ENCODE measurements at regions not wholly inside any gene's neighbourhood (a gene's known extent, or its start where the extent isn't known, plus 50 kb on each side); places are given as distances from the start of the nearest gene placed in this dataset.

DNA sequence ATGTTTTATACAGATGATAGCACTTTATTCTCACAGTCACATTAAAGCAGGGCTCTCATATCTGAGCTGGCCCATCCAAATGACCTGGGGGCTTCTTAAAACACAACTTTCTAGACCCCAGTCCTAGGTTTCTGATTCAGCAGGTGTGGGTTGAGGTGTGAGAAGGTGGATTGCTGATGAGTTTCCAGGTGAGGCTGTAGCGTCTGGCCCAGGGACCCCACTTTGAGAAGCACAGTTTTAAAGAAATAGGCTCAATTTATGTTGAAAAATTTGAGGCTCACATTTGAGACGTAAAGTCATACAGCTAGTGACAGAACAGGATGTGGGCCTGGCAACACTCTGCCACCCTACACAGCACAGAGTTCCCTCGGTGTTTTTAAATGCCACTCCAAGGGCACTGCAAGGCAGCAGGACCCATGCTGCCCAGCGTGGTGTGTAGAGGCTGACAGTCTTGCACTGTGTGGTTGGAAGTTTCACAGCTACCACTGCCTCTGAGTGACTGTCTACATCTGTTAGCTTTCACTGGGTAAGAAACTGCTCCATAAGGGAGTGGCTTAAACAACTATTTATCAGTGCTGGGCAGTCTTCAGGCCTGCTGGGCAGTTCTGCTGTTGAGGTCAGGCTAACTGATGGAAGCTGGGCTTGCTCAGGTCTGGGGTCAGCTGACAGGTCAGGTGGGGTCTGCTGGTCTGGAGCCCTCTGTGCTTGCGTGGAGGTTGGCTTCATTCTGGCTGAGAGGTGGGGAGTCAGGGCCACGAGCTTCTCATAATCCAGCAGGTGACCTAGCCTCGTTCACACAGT lies 319.7 kb downstream of the CXCL12 start:
- Histone ChIP-seq H3K36me3 (ENCODE audit: control insufficient read depth in 2 of 2, extremely low read depth in 1 of 2, insufficient read depth in 2 of 2, low read length in 2 of 2) (no peaks in the 10 kb centered on the region), H3K4me3 (ENCODE audit: control insufficient read depth in 2 of 3, extremely low read depth in 1 of 3, insufficient read depth in 2 of 3, low read depth in 1 of 3, low read length in 3 of 3) (no peak overlapping the region), H3K9me3 (ENCODE audit: control insufficient read depth, low read depth, low read length) (no peaks in the 10 kb centered on the region), H3K27ac (ENCODE audit: control insufficient read depth, insufficient read depth, low read length) (no peak overlapping the region), H4K20me1 (ENCODE audit: control insufficient read depth, extremely low read depth, insufficient read depth, low read length) (no peaks in the 10 kb centered on the region), H2AFZ (ENCODE audit: control insufficient read depth, low read length) (no peak overlapping the region), H3K4me1 (ENCODE audit: control insufficient read depth, extremely low read depth, insufficient read depth, low read length) (no peaks in the 10 kb centered on the region), H3K79me2 (ENCODE audit: control insufficient read depth, insufficient read depth, low read length) (no peaks in the 10 kb centered on the region), H3K4me2 (ENCODE audit: control insufficient read depth, extremely low read depth, insufficient read depth, low read depth, low read length) (no peak overlapping the region), H3K27me3 (ENCODE audit: control insufficient read depth, extremely low read depth, insufficient read depth, low read length) (no peaks in the 10 kb centered on the region), H3K9me1 (ENCODE audit: control insufficient read depth, extremely low read depth, insufficient read depth, low read length) (no peaks in the 10 kb centered on the region), H3K9ac (ENCODE audit: control insufficient read depth, extremely low read depth, insufficient read depth, low read length) (no peak overlapping the region)
- FAIRE-seq (no peak), DNase-seq (ENCODE audit: low read depth, low spot score) (no peak)
- TF ChIP-seq, protein P1, sequence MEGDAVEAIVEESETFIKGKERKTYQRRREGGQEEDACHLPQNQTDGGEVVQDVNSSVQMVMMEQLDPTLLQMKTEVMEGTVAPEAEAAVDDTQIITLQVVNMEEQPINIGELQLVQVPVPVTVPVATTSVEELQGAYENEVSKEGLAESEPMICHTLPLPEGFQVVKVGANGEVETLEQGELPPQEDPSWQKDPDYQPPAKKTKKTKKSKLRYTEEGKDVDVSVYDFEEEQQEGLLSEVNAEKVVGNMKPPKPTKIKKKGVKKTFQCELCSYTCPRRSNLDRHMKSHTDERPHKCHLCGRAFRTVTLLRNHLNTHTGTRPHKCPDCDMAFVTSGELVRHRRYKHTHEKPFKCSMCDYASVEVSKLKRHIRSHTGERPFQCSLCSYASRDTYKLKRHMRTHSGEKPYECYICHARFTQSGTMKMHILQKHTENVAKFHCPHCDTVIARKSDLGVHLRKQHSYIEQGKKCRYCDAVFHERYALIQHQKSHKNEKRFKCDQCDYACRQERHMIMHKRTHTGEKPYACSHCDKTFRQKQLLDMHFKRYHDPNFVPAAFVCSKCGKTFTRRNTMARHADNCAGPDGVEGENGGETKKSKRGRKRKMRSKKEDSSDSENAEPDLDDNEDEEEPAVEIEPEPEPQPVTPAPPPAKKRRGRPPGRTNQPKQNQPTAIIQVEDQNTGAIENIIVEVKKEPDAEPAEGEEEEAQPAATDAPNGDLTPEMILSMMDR (optimal IDR thresholded peaks at IDR 0.05 in 1 of 3, IDR thresholded peaks at IDR 0.05 in 1 of 3, conservative IDR thresholded peaks at IDR 0.05 in 1 of 3; ENCODE audit: extremely low read depth in 1 of 3, insufficient read depth in 2 of 3, low read length in 3 of 3): no peak
- no peak for TF ChIP-seq EZH2 (IDR thresholded peaks at IDR 0.05; ENCODE audit: low read length)
- dilution Hi-C loops (cut with MboI; ENCODE audit: extremely low pct_ligation_motif_present, low sequenced_read_pairs): no loop called here

DNA sequence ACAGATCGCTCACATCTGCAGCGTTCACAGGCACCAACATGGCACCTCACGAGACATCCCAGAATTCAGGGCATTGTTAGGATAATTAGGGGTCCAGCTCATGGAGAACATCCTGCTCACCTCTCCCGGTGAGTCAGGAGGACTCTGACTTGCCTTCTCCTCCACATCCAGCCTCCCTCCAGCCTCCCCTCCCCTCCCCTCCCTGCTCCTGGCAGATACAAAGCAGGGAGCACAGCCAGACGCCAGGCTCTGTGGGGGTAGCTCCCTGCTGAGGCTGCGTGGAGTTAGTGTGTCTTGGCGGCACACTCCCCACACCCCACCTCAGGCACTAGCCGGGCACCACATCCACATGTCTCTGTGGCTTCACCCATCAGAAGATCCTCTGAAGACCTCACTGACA lies 320.6 kb downstream of the CXCL12 start:
- no peaks in the 10 kb centered on the region for H3K4me1 ChIP-seq (ENCODE audit: control insufficient read depth, extremely low read depth, insufficient read depth, low read length)
- no peak for FAIRE-seq
- dilution Hi-C loops (cut with MboI; ENCODE audit: extremely low pct_ligation_motif_present, low sequenced_read_pairs): no loop called here
- DNase-seq (ENCODE audit: low read depth, low spot score): no peak
- no peak overlapping the region for H3K27ac ChIP-seq (ENCODE audit: control insufficient read depth, insufficient read depth, low read length)
- H3K9me1 ChIP-seq (ENCODE audit: control insufficient read depth, extremely low read depth, insufficient read depth, low read length): no peaks in the 10 kb centered on the region
- no peaks in the 10 kb centered on the region for H3K9me3 ChIP-seq (ENCODE audit: control insufficient read depth, low read depth, low read length)
- no peaks in the 10 kb centered on the region for H3K36me3 ChIP-seq (ENCODE audit: control insufficient read depth in 2 of 2, extremely low read depth in 1 of 2, insufficient read depth in 2 of 2, low read length in 2 of 2)
- no peak overlapping the region for H2AFZ ChIP-seq (ENCODE audit: control insufficient read depth, low read length)
- H3K79me2 ChIP-seq (ENCODE audit: control insufficient read depth, insufficient read depth, low read length): no peaks in the 10 kb centered on the region
- TF ChIP-seq EZH2 (IDR thresholded peaks at IDR 0.05; ENCODE audit: low read length): no peak
- TF ChIP-seq, protein P1 (optimal IDR thresholded peaks at IDR 0.05 in 1 of 3, IDR thresholded peaks at IDR 0.05 in 1 of 3, conservative IDR thresholded peaks at IDR 0.05 in 1 of 3; ENCODE audit: extremely low read depth in 1 of 3, insufficient read depth in 2 of 3, low read length in 3 of 3): no peak
- H3K27me3 ChIP-seq (ENCODE audit: control insufficient read depth, extremely low read depth, insufficient read depth, low read length): no peaks in the 10 kb centered on the region
- H4K20me1 ChIP-seq (ENCODE audit: control insufficient read depth, extremely low read depth, insufficient read depth, low read length): no peaks in the 10 kb centered on the region
- H3K9ac ChIP-seq (ENCODE audit: control insufficient read depth, extremely low read depth, insufficient read depth, low read length): no peak overlapping the region
- no peak overlapping the region for H3K4me2 ChIP-seq (ENCODE audit: control insufficient read depth, extremely low read depth, insufficient read depth, low read depth, low read length)
- H3K4me3 ChIP-seq (ENCODE audit: control insufficient read depth in 2 of 3, extremely low read depth in 1 of 3, insufficient read depth in 2 of 3, low read depth in 1 of 3, low read length in 3 of 3): no peak overlapping the region
